ENCODE measurements at regions not wholly inside any gene's neighbourhood (a gene's known extent, or its start where the extent isn't known, plus 50 kb on each side); places are given as distances from the start of the nearest gene placed in this dataset.

GRCh38 chr14:99029916-99030305 lies 242.1 kb downstream of the BCL11B start:
- Histone ChIP-seq H3F3A (replicated peaks; ENCODE audit: insufficient read depth) (no peaks in the 10 kb centered on the region), H3K27ac (ENCODE audit: low read depth in 2 of 2, low read length in 1 of 2) (no peak overlapping the region), H3K9ac (no peak overlapping the region), H3K4me1 (ENCODE audit: control insufficient read depth in 1 of 2, insufficient read depth in 2 of 2, low read depth in 1 of 2, low read length in 1 of 2) (no peaks in the 10 kb centered on the region), H3K27me3 (ENCODE audit: insufficient read depth) (peaks cover 58% of the 10 kb centered on the region), H4K20me1 (ENCODE audit: insufficient read depth) (no peaks in the 10 kb centered on the region), H3K36me3 (replicated peaks in 1 of 2; ENCODE audit: control insufficient read depth in 1 of 2, insufficient read depth in 2 of 2, low read length in 1 of 2) (no peaks in the 10 kb centered on the region), H3K4me3 (ENCODE audit: low read depth in 2 of 2, low read length in 1 of 2) (no peak overlapping the region), H3K79me2 (ENCODE audit: insufficient read depth) (no peaks in the 10 kb centered on the region), H3K9me2 (no peaks in the 10 kb centered on the region), H2AFZ (ENCODE audit: low read depth) (no peak overlapping the region), H3K9me3 (no peaks in the 10 kb centered on the region), H3K4me2 (no peak overlapping the region)
- ChIA-PET CTCF (no interaction called here), POLR2A (no interaction called here)
- WGBS (ENCODE audit: low lambda C conversion rate): 14% methylated on average over 5 of the region's 5 CpGs
- no peak for TF ChIP-seq JUND (IDR thresholded peaks at IDR 0.05)
- no peak for TF ChIP-seq RCOR1 (IDR thresholded peaks at IDR 0.05; ENCODE audit: low read length)
- no peak for TF ChIP-seq EZH2phosphoT487 (IDR thresholded peaks at IDR 0.05; ENCODE audit: borderline replicate concordance, low read depth)
- TF ChIP-seq REST (IDR thresholded peaks at IDR 0.05; ENCODE audit: low read depth, low read length): no peak
- TF ChIP-seq ZBTB33 (IDR thresholded peaks at IDR 0.05; ENCODE audit: borderline replicate concordance, low read depth): no peak
- TF ChIP-seq FOXJ3 (CRISPR knock-in tag; IDR thresholded peaks at IDR 0.05): no peak
- no peak for TF ChIP-seq FOSL2 (IDR thresholded peaks at IDR 0.05; ENCODE audit: borderline replicate concordance, low read depth)
- no peak for TF ChIP-seq TCF12 (IDR thresholded peaks at IDR 0.05)
- TF ChIP-seq FOXM1 (IDR thresholded peaks at IDR 0.05; ENCODE audit: low read depth): no peak
- no peak for TF ChIP-seq SIN3A (IDR thresholded peaks at IDR 0.05; ENCODE audit: borderline replicate concordance, low read depth, low read length)
- TF ChIP-seq, protein P1, sequence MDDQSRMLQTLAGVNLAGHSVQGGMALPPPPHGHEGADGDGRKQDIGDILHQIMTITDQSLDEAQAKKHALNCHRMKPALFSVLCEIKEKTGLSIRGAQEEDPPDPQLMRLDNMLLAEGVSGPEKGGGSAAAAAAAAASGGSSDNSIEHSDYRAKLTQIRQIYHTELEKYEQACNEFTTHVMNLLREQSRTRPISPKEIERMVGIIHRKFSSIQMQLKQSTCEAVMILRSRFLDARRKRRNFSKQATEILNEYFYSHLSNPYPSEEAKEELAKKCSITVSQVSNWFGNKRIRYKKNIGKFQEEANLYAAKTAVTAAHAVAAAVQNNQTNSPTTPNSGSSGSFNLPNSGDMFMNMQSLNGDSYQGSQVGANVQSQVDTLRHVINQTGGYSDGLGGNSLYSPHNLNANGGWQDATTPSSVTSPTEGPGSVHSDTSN (IDR thresholded peaks at IDR 0.05): no peak
- TF ChIP-seq RFX5 (IDR thresholded peaks at IDR 0.05; ENCODE audit: low read length): no peak
- no peak for TF ChIP-seq TEAD4 (IDR thresholded peaks at IDR 0.05; ENCODE audit: borderline replicate concordance, insufficient read depth)
- no peak for TF ChIP-seq POLR2AphosphoS5 (IDR thresholded peaks at IDR 0.05; ENCODE audit: low read depth, low read length)
- no peak for TF ChIP-seq YY1 (IDR thresholded peaks at IDR 0.05; ENCODE audit: low read depth)
- DNase-seq: no peak

All from SK-N-SH (cell line).